ENCODE measurements at regions not wholly inside any gene's neighbourhood (a gene's known extent, or its start where the extent isn't known, plus 50 kb on each side); places are given as distances from the start of the nearest gene placed in this dataset.
A peak's percentile ranks its signal among the peaks of the same experiment; 100 is the strongest.

GRCh38 chr15:37873336-37873735, 61.1 kb upstream of the TMCO5A start:
- no peak for DNase-seq (ENCODE audit: low spot score)

- no peak for DNase-seq (ENCODE audit: low spot score)
Measured at GRCh38 chr15:37876900-37877299, 57.5 kb upstream of the TMCO5A start.

- DNase-seq (ENCODE audit: low spot score) = no peak
Measured at GRCh38 chr15:37877851-37878741, 56.3 kb upstream of the TMCO5A start.

- DNase-seq (ENCODE audit: low spot score) = peak; percentile 58
Measured at GRCh38 chr15:37880009-37880834, 54.2 kb upstream of the TMCO5A start.

- no peak for DNase-seq (ENCODE audit: low spot score)
Measured at GRCh38 chr15:37880835-37881153, 53.6 kb upstream of the TMCO5A start.

GRCh38 chr15:37881237-37882013, 53.0 kb upstream of the TMCO5A start:
- no peak for DNase-seq (ENCODE audit: low spot score)

- DNase-seq (ENCODE audit: low spot score) = no peak
Measured at GRCh38 chr15:37882640-37883039, 51.8 kb upstream of the TMCO5A start.
